ENCODE measurements at regions not wholly inside any gene's neighbourhood (a gene's known extent, or its start where the extent isn't known, plus 50 kb on each side); places are given as distances from the start of the nearest gene placed in this dataset.

GRCh38 chr7:4604456-4604940 is 77.6 kb upstream of the FOXK1 start:
- TF ChIP-seq, protein P1, sequence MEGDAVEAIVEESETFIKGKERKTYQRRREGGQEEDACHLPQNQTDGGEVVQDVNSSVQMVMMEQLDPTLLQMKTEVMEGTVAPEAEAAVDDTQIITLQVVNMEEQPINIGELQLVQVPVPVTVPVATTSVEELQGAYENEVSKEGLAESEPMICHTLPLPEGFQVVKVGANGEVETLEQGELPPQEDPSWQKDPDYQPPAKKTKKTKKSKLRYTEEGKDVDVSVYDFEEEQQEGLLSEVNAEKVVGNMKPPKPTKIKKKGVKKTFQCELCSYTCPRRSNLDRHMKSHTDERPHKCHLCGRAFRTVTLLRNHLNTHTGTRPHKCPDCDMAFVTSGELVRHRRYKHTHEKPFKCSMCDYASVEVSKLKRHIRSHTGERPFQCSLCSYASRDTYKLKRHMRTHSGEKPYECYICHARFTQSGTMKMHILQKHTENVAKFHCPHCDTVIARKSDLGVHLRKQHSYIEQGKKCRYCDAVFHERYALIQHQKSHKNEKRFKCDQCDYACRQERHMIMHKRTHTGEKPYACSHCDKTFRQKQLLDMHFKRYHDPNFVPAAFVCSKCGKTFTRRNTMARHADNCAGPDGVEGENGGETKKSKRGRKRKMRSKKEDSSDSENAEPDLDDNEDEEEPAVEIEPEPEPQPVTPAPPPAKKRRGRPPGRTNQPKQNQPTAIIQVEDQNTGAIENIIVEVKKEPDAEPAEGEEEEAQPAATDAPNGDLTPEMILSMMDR (IDR thresholded peaks at IDR 0.05): no peak
- no peak for TF ChIP-seq POLR2AphosphoS5 (IDR thresholded peaks at IDR 0.05; ENCODE audit: low read depth, low read length)
- no peak for TF ChIP-seq REST (IDR thresholded peaks at IDR 0.05; ENCODE audit: insufficient read depth in 1 of 2, low read depth in 2 of 2, low read length in 1 of 2)
- no peak for TF ChIP-seq SIN3A (IDR thresholded peaks at IDR 0.05; ENCODE audit: borderline replicate concordance, insufficient read depth, low read depth, low read length)
- no peak for TF ChIP-seq TCF7L2 (IDR thresholded peaks at IDR 0.05; ENCODE audit: low read depth, low read length)

Measured in Panc1 (cell line).